Gastroesophageal sphincter (tissue), 4 donors: ENCODE measurements at regions not wholly inside any gene's neighbourhood (a gene's known extent, or its start where the extent isn't known, plus 50 kb on each side); places are given as distances from the start of the nearest gene placed in this dataset.

Source experiments
- ATAC-seq: fragments of 150-250 bp; one replicate; pipeline ENCODE4 v1.9.1; 2016; ENCODE audit warnings: mild to moderate bottlenecking, moderate library complexity
- H3K27ac ChIP-seq, 4 donors: fragments of 200-600 bp; sonication (generic) in 3 of 4; 1 replicate in 3 of 4; 2 replicates in 1 of 4; pipeline ENCODE4 v1.5.1; 2016 to 2019
- H3K27me3 ChIP-seq: fragments of 200-600 bp; sonication (generic); one replicate; pipeline ENCODE4 v1.5.1; 2019
- H3K36me3 ChIP-seq, 2 donors: fragments of 200-600 bp; sonication (generic); one replicate each; pipeline ENCODE4 v1.5.1; 2019; ENCODE audit warnings: control low read depth in 1 of 2
- H3K4me1 ChIP-seq, 3 donors: fragments of 200-600 bp; sonication (generic); 1 replicate in 2 of 3; 2 replicates in 1 of 3; pipeline ENCODE4 v1.5.1; 2016 to 2019; ENCODE audit warnings: control low read depth in 2 of 3
- H3K4me3 ChIP-seq, 2 donors: fragments of 200-600 bp; sonication (generic); one replicate each; pipeline ENCODE4 v1.5.1; 2019; ENCODE audit warnings: mild to moderate bottlenecking in 1 of 2, moderate library complexity in 1 of 2
- H3K9me3 ChIP-seq, 3 donors: fragments of 200-600 bp; sonication (generic); one replicate each; pipeline ENCODE4 v1.5.1; 2017 to 2019; ENCODE audit warnings: control low read depth in 2 of 3
- CTCF ChIP-seq, 4 experiments: fragments of 200-600 bp in 2 of 4; fragments of 450-650 bp in 2 of 4; sonication (generic) in 1 of 4; IDR thresholded peaks; one replicate each; pipeline ENCODE4 v1.5.1; 2017 to 2019; ENCODE audit warnings: antibody characterized with exemption in 4 of 4, mild to moderate bottlenecking in 2 of 4, moderate library complexity in 2 of 4
- EP300 ChIP-seq: sonication (generic); formaldehyde crosslinking; IDR thresholded peaks from one replicate; pipeline ENCODE4 v1.6.1; 2017; ENCODE audit warnings: antibody characterized with exemption, mild to moderate bottlenecking
- POLR2A ChIP-seq, 2 donors: fragments of 450-650 bp; IDR thresholded peaks; one replicate each; pipeline ENCODE4 v1.6.1; 2017; ENCODE audit warnings: antibody characterized with exemption in 2 of 2, mild to moderate bottlenecking in 2 of 2, moderate library complexity in 1 of 2
- POLR2AphosphoS5 ChIP-seq: sonication (generic); formaldehyde crosslinking; IDR thresholded peaks from one replicate; pipeline ENCODE4 v1.6.1; 2017; ENCODE audit warnings: antibody characterized with exemption
- WGBS, 2 donors: methylation state at CpG; one replicate each; pipeline ENCODE4 v1.1.5; 2018; ENCODE audit warnings: low coverage in 1 of 2; 5-methylcytosine and 5-hydroxymethylcytosine counted together

- H3K4me1 ChIP-seq, result no peaks in the 10 kb centered on the region
- ATAC-seq, result no peak
- H3K36me3 ChIP-seq, result no peaks in the 10 kb centered on the region
- no peaks in the 10 kb centered on the region for H3K9me3 ChIP-seq
- H3K4me3 ChIP-seq, result no peak overlapping the region
- H3K27ac ChIP-seq, result no peak overlapping the region
- no peaks in the 10 kb centered on the region for H3K27me3 ChIP-seq
- TF ChIP-seq CTCF (IDR thresholded peaks at IDR 0.05) (no peak), POLR2A (IDR thresholded peaks at IDR 0.05) (no peak), EP300 (no peak), POLR2AphosphoS5 (no peak)
These were observed 203.0 kb upstream of the CCDC179 start for GRCh38 chr11:23063276-23063675.

DNA sequence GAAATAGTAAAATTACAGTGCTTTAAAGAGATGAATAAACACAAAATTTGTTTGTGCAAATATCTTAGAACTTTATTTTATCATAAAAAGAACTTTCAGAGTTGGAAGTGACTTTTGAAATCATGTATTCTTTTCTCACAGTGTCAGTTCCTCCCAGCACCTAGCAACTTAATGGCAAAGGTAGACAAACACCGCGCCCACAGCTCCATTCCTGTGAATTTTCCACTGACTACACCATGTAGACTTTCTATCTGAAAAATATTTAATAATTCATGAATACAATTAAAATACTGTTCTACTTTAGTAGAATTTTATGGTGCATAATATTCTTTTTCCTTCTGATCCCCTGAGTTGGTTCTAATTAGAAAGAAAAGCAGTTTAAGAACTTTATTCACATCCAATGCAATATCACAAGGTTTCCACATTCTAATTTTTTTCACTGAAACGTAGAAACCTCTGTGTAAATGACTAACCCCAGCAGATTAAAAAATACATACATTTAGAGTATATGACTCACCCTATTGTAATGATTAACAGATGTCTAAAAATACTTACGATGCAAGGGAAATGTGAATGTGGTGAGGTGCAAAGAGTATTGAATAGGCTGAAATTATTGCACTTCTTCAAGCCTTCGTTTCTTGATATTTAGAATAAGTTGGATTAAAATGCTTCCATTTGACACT, 218.2 kb upstream of the CCDC179 start:
- no peaks in the 10 kb centered on the region for H3K27me3 ChIP-seq
- no peaks in the 10 kb centered on the region for H3K9me3 ChIP-seq
- TF ChIP-seq POLR2AphosphoS5 (no peak), POLR2A (IDR thresholded peaks at IDR 0.05) (no peak), EP300 (no peak), CTCF (IDR thresholded peaks at IDR 0.05) (no peak)
- WGBS, 2 donors, result 57 to 70% methylated on average over 5 of the region's 5 CpGs
- H3K36me3 ChIP-seq, result no peaks in the 10 kb centered on the region
- ATAC-seq, result no peak
- no peaks in the 10 kb centered on the region for H3K4me1 ChIP-seq
- no peak overlapping the region for H3K27ac ChIP-seq
- H3K4me3 ChIP-seq, result no peak overlapping the region

DNA sequence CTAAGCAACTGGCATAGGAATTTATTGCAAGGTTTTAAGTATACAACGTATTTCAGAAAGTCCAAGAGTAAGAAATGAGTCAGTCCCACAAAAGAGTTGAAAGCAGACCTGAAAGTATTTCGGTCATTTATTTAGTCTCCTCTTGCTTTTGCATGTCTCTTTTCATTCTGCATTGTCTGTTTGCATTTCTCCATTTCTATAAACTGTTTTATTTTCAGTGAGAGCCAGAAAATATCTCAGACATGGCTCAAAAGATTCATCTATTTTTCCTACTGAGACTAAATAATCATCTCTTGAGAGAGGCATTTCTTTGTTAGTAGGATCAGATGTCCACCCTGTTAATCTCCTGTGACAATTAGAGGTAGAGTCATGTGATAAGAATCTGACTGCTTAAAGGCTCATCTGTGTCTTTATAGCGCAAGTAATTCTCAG, 219.1 kb upstream of the CCDC179 start:
- no peak overlapping the region for H3K27ac ChIP-seq
- no peaks in the 10 kb centered on the region for H3K9me3 ChIP-seq
- no peaks in the 10 kb centered on the region for H3K4me1 ChIP-seq
- no peak for TF ChIP-seq CTCF (IDR thresholded peaks at IDR 0.05)
- TF ChIP-seq POLR2A (IDR thresholded peaks at IDR 0.05), result no peak
- TF ChIP-seq POLR2AphosphoS5, result no peak
- no peak for TF ChIP-seq EP300
- no peaks in the 10 kb centered on the region for H3K27me3 ChIP-seq
- WGBS, 2 donors, result 15 to 34% methylated on average over 2 to 3 of the region's 3 CpGs
- no peak for ATAC-seq
- H3K4me3 ChIP-seq, result no peak overlapping the region
- H3K36me3 ChIP-seq, result no peaks in the 10 kb centered on the region

DNA sequence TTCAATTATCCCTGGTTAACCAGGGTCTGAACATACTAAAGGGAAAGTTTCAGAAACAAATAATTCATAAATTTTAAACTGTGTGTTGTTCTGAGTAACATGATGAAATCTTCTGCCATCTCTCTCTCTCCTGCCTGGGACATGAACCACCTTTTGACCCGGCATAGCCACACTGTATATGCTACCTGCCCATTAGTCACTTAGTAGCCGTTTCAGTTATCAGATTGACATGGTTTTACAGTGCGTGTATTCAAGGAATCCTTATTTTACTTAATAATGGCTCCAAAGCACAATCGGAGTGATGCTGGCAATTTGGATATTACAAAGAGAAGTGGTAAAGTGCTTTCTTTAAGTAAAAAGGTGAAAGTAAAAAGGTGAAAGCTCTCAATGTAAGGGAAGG, 227.1 kb upstream of the CCDC179 start:
- Histone ChIP-seq H3K4me1 (no peaks in the 10 kb centered on the region), H3K27ac (no peak overlapping the region), H3K4me3 (no peak overlapping the region), H3K36me3 (no peaks in the 10 kb centered on the region), H3K27me3 (no peaks in the 10 kb centered on the region), H3K9me3 (no peaks in the 10 kb centered on the region)
- WGBS, 2 donors, result 64 to 72% methylated on average over 4 of the region's 4 CpGs
- TF ChIP-seq CTCF (IDR thresholded peaks at IDR 0.05) (no peak), EP300 (no peak), POLR2AphosphoS5 (no peak), POLR2A (IDR thresholded peaks at IDR 0.05) (no peak)
- ATAC-seq, result no peak

GRCh38 chr11:23090659-23091058, 230.4 kb upstream of the CCDC179 start:
- Histone ChIP-seq H3K36me3 (no peaks in the 10 kb centered on the region), H3K27ac (no peak overlapping the region), H3K9me3 (no peaks in the 10 kb centered on the region), H3K27me3 (no peaks in the 10 kb centered on the region), H3K4me3 (no peak overlapping the region), H3K4me1 (no peaks in the 10 kb centered on the region)
- no peak for ATAC-seq
- TF ChIP-seq EP300, result no peak
- TF ChIP-seq POLR2AphosphoS5, result no peak
- TF ChIP-seq CTCF (IDR thresholded peaks at IDR 0.05), result no peak
- no peak for TF ChIP-seq POLR2A (IDR thresholded peaks at IDR 0.05)
- 67 to 92% methylated on average over 2 of the region's 2 CpGs for WGBS, 2 donors
